ENCODE measurements at regions not wholly inside any gene's neighbourhood (a gene's known extent, or its start where the extent isn't known, plus 50 kb on each side); places are given as distances from the start of the nearest gene placed in this dataset.

DNA sequence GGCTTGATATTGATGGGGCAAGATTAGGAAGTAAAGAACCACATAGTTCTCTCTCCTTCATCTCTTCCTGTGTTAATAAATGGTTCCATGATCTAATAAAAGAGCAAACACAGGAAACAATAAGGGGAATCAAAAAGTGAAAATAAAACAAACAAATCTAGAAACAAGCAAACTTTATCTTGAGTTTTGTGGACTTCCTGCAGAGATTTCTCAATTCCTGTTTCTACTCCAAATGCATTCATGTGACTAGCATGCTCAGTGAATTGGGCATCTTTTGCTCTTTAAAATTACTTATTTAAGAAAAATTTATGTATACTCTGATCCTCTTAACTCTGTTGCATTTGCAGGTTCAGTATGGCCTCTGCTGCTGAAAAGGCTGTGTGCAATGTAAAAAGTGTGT lies 682.0 kb downstream of the KCTD8 start:
- Mint-ChIP-seq H3K36me3 (no peaks in the 10 kb centered on the region), H3K9me3 (peaks cover 0 to 14% (median 7%) of the 10 kb centered on the region in 7 donors), H3K27ac (no peak overlapping the region), H3K4me3 (no peak overlapping the region), H3K4me1 (no peaks in the 10 kb centered on the region), H3K27me3 (no peaks in the 10 kb centered on the region)
- ATAC-seq (ENCODE audit: low read depth in 2 of 2) (no peak), DNase-seq (no peak)
- no peaks in the 10 kb centered on the region for H3K4me1 ChIP-seq (ENCODE audit: control insufficient read depth, insufficient read depth, low read length, poor library complexity, severe bottlenecking)
- H3K9me3 ChIP-seq (ENCODE audit: control insufficient read depth in 2 of 2, low read length in 2 of 2), result no peaks in the 10 kb centered on the region
- no peaks in the 10 kb centered on the region for H3K36me3 ChIP-seq (ENCODE audit: control insufficient read depth, insufficient read depth, low read length)
- no peak overlapping the region for H3K4me3 ChIP-seq (ENCODE audit: low read depth, low read length)
- no peak overlapping the region for H3K27ac ChIP-seq (ENCODE audit: insufficient read depth, low read length, poor library complexity, severe bottlenecking)
- no peaks in the 10 kb centered on the region for H3K27me3 ChIP-seq (ENCODE audit: control insufficient read depth, insufficient read depth, low read length)

- Histone ChIP-seq H3K36me3 (ENCODE audit: control insufficient read depth, insufficient read depth, low read length) (no peaks in the 10 kb centered on the region), H3K27me3 (ENCODE audit: control insufficient read depth, insufficient read depth, low read length) (no peaks in the 10 kb centered on the region), H3K27ac (ENCODE audit: insufficient read depth, low read length, poor library complexity, severe bottlenecking) (no peak overlapping the region), H3K4me3 (ENCODE audit: low read depth, low read length) (no peak overlapping the region), H3K4me1 (ENCODE audit: control insufficient read depth, insufficient read depth, low read length, poor library complexity, severe bottlenecking) (no peaks in the 10 kb centered on the region), H3K9me3 (ENCODE audit: control insufficient read depth in 2 of 2, low read length in 2 of 2) (no peaks in the 10 kb centered on the region)
- no peaks in the 10 kb centered on the region for H3K4me1 Mint-ChIP-seq
- H3K27ac Mint-ChIP-seq, result no peak overlapping the region
- no peak overlapping the region for H3K4me3 Mint-ChIP-seq
- H3K36me3 Mint-ChIP-seq, result no peaks in the 10 kb centered on the region
- ATAC-seq (ENCODE audit: low read depth in 2 of 2) (no peak), DNase-seq (no peak)
- H3K9me3 Mint-ChIP-seq, result peaks cover 0 to 6% (median 4%) of the 10 kb centered on the region in 7 donors
- no peaks in the 10 kb centered on the region for H3K27me3 Mint-ChIP-seq
Observed at GRCh38 chr4:43776371-43776770, 672.2 kb downstream of the KCTD8 start.

- no peak overlapping the region for H3K4me3 Mint-ChIP-seq
- no peaks in the 10 kb centered on the region for H3K4me1 Mint-ChIP-seq
- H3K27me3 ChIP-seq (ENCODE audit: control insufficient read depth, insufficient read depth, low read length), result no peaks in the 10 kb centered on the region
- peaks cover 0 to 6% (median 1%) of the 10 kb centered on the region in 7 donors for H3K9me3 Mint-ChIP-seq
- ATAC-seq (ENCODE audit: low read depth in 2 of 2) (no peak), DNase-seq (no peak)
- H3K4me1 ChIP-seq (ENCODE audit: control insufficient read depth, insufficient read depth, low read length, poor library complexity, severe bottlenecking), result no peaks in the 10 kb centered on the region
- no peak overlapping the region for H3K4me3 ChIP-seq (ENCODE audit: low read depth, low read length)
- no peaks in the 10 kb centered on the region for H3K36me3 ChIP-seq (ENCODE audit: control insufficient read depth, insufficient read depth, low read length)
- H3K36me3 Mint-ChIP-seq, result no peaks in the 10 kb centered on the region
- no peak overlapping the region for H3K27ac Mint-ChIP-seq
- no peaks in the 10 kb centered on the region for H3K9me3 ChIP-seq (ENCODE audit: control insufficient read depth in 2 of 2, low read length in 2 of 2)
- no peak overlapping the region for H3K27ac ChIP-seq (ENCODE audit: insufficient read depth, low read length, poor library complexity, severe bottlenecking)
- no peaks in the 10 kb centered on the region for H3K27me3 Mint-ChIP-seq
Observed at GRCh38 chr4:43778187-43778915, 670.3 kb downstream of the KCTD8 start.

GRCh38 chr4:43781125-43781524 lies 667.5 kb downstream of the KCTD8 start:
- Mint-ChIP-seq H3K36me3 (no peaks in the 10 kb centered on the region), H3K27me3 (no peaks in the 10 kb centered on the region), H3K4me1 (no peaks in the 10 kb centered on the region), H3K4me3 (no peak overlapping the region), H3K27ac (no peak overlapping the region), H3K9me3 (peaks cover 0 to 13% (median 2%) of the 10 kb centered on the region in 7 donors)
- Histone ChIP-seq H3K36me3 (ENCODE audit: control insufficient read depth, insufficient read depth, low read length) (no peaks in the 10 kb centered on the region), H3K27ac (ENCODE audit: insufficient read depth, low read length, poor library complexity, severe bottlenecking) (no peak overlapping the region), H3K27me3 (ENCODE audit: control insufficient read depth, insufficient read depth, low read length) (no peaks in the 10 kb centered on the region), H3K4me1 (ENCODE audit: control insufficient read depth, insufficient read depth, low read length, poor library complexity, severe bottlenecking) (no peaks in the 10 kb centered on the region), H3K9me3 (ENCODE audit: control insufficient read depth in 2 of 2, low read length in 2 of 2) (no peaks in the 10 kb centered on the region), H3K4me3 (ENCODE audit: low read depth, low read length) (no peak overlapping the region)
- no peak for ATAC-seq (ENCODE audit: low read depth in 2 of 2)
- DNase-seq, result no peak

DNA sequence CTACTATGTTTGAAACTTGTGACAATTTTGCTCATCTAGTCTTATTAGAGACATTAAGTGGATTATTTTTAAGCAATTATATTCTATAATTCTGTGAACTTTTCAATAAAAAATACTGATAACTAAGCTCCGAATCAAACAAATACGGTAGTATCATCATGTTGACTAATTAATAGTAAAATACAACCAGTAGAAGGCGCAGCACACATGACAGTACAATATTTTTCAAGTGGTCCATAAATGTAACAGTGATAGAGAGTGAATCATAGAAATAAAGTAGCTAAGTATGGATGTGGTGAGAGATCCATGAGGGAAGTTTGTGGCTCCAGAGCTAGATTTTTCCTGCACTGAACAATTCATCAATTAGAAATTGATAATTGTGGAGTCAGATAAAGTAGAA lies 666.2 kb downstream of the KCTD8 start:
- Mint-ChIP-seq H3K27me3 (no peaks in the 10 kb centered on the region), H3K4me1 (no peaks in the 10 kb centered on the region)

GRCh38 chr4:43816116-43816515 lies 632.5 kb downstream of the KCTD8 start:
- H3K27ac ChIP-seq (ENCODE audit: insufficient read depth, low read length, poor library complexity, severe bottlenecking), result no peak overlapping the region
- H3K36me3 ChIP-seq (ENCODE audit: control insufficient read depth, insufficient read depth, low read length), result no peaks in the 10 kb centered on the region
- H3K4me3 ChIP-seq (ENCODE audit: low read depth, low read length), result no peak overlapping the region
- H3K4me1 ChIP-seq (ENCODE audit: control insufficient read depth, insufficient read depth, low read length, poor library complexity, severe bottlenecking), result no peaks in the 10 kb centered on the region
- H3K27me3 ChIP-seq (ENCODE audit: control insufficient read depth, insufficient read depth, low read length), result no peaks in the 10 kb centered on the region
- no peaks in the 10 kb centered on the region for H3K9me3 ChIP-seq (ENCODE audit: control insufficient read depth in 2 of 2, low read length in 2 of 2)
- Mint-ChIP-seq H3K4me3 (no peak overlapping the region), H3K36me3 (no peaks in the 10 kb centered on the region), H3K9me3 (peaks cover 3 to 15% (median 10%) of the 10 kb centered on the region in 7 donors), H3K4me1 (no peaks in the 10 kb centered on the region), H3K27me3 (no peaks in the 10 kb centered on the region), H3K27ac (no peak overlapping the region)
- no peak for DNase-seq
- no peak for ATAC-seq (ENCODE audit: low read depth in 2 of 2)

More for the DNA sequence above, 666.2 kb downstream of the KCTD8 start:
- no peak overlapping the region for H3K27ac ChIP-seq (ENCODE audit: insufficient read depth, low read length, poor library complexity, severe bottlenecking)
- peaks cover 0 to 16% (median 4%) of the 10 kb centered on the region in 7 donors for H3K9me3 Mint-ChIP-seq
- no peak overlapping the region for H3K27ac Mint-ChIP-seq
- ATAC-seq (ENCODE audit: low read depth in 2 of 2), result no peak
- no peaks in the 10 kb centered on the region for H3K36me3 Mint-ChIP-seq
- no peak for DNase-seq
- H3K9me3 ChIP-seq (ENCODE audit: control insufficient read depth in 2 of 2, low read length in 2 of 2), result no peaks in the 10 kb centered on the region
- no peaks in the 10 kb centered on the region for H3K27me3 ChIP-seq (ENCODE audit: control insufficient read depth, insufficient read depth, low read length)
- H3K36me3 ChIP-seq (ENCODE audit: control insufficient read depth, insufficient read depth, low read length), result no peaks in the 10 kb centered on the region
- H3K4me3 ChIP-seq (ENCODE audit: low read depth, low read length), result no peak overlapping the region
- no peak overlapping the region for H3K4me3 Mint-ChIP-seq
- no peaks in the 10 kb centered on the region for H3K4me1 ChIP-seq (ENCODE audit: control insufficient read depth, insufficient read depth, low read length, poor library complexity, severe bottlenecking)

DNA sequence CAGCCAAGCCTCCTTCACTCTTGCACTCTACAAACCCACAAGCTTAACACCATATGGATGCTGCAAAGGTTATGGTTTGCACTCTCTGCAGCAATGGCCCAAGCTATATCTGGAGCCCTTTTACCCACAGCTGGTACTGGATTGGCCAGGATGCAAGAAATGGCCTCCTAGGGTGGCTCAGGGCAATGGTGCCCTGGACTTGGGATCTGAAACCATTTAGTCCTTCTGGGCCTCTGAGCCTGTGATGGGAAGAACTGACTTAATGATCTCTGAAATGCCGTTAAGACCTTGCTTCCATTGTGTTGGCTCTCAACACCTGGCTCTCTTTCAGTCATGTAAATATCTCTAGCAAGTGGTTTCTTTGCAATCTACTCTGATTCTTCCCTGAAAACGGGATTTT lies 626.0 kb downstream of the KCTD8 start:
- Mint-ChIP-seq H3K27me3 (no peaks in the 10 kb centered on the region), H3K9me3 (peaks cover 0 to 33% (median 8%) of the 10 kb centered on the region in 7 donors), H3K27ac (no peak overlapping the region), H3K36me3 (no peaks in the 10 kb centered on the region), H3K4me3 (no peak overlapping the region), H3K4me1 (no peaks in the 10 kb centered on the region)
- H3K36me3 ChIP-seq (ENCODE audit: control insufficient read depth, insufficient read depth, low read length), result no peaks in the 10 kb centered on the region
- H3K27me3 ChIP-seq (ENCODE audit: control insufficient read depth, insufficient read depth, low read length), result no peaks in the 10 kb centered on the region
- H3K4me1 ChIP-seq (ENCODE audit: control insufficient read depth, insufficient read depth, low read length, poor library complexity, severe bottlenecking), result no peaks in the 10 kb centered on the region
- no peak overlapping the region for H3K27ac ChIP-seq (ENCODE audit: insufficient read depth, low read length, poor library complexity, severe bottlenecking)
- DNase-seq, result no peak
- no peak for ATAC-seq (ENCODE audit: low read depth in 2 of 2)
- H3K4me3 ChIP-seq (ENCODE audit: low read depth, low read length), result no peak overlapping the region
- peaks cover 9 to 16% of the 10 kb centered on the region in 2 experiments for H3K9me3 ChIP-seq (ENCODE audit: control insufficient read depth in 2 of 2, low read length in 2 of 2)

- H3K27me3 Mint-ChIP-seq, result no peaks in the 10 kb centered on the region
- H3K9me3 ChIP-seq (ENCODE audit: control insufficient read depth in 2 of 2, low read length in 2 of 2), result no peaks in the 10 kb centered on the region
Observed at GRCh38 chr4:43835869-43836268, 612.7 kb downstream of the KCTD8 start.

More at GRCh38 chr4:43835869-43836268, 612.7 kb downstream of the KCTD8 start:
- Histone ChIP-seq H3K27ac (ENCODE audit: insufficient read depth, low read length, poor library complexity, severe bottlenecking) (no peak overlapping the region), H3K27me3 (ENCODE audit: control insufficient read depth, insufficient read depth, low read length) (no peaks in the 10 kb centered on the region), H3K4me1 (ENCODE audit: control insufficient read depth, insufficient read depth, low read length, poor library complexity, severe bottlenecking) (no peaks in the 10 kb centered on the region), H3K4me3 (ENCODE audit: low read depth, low read length) (no peak overlapping the region), H3K36me3 (ENCODE audit: control insufficient read depth, insufficient read depth, low read length) (no peaks in the 10 kb centered on the region)
- no peak for DNase-seq
- ATAC-seq (ENCODE audit: low read depth in 2 of 2), result no peak
- Mint-ChIP-seq H3K27ac (no peak overlapping the region), H3K4me1 (no peaks in the 10 kb centered on the region), H3K4me3 (no peak overlapping the region), H3K9me3 (peaks cover 0 to 26% (median 7%) of the 10 kb centered on the region in 7 donors), H3K36me3 (no peaks in the 10 kb centered on the region)
